H1 (cell line): ENCODE measurements at regions not wholly inside any gene's neighbourhood (a gene's known extent, or its start where the extent isn't known, plus 50 kb on each side); places are given as distances from the start of the nearest gene placed in this dataset.

ENCODE experiments used
- CTCF ChIA-PET: fragments of 300-600 bp; sonication (Branson Sonifier 250); formaldehyde crosslinking; loops from one replicate; lab custom pipeline; 2021; ENCODE audit not compliant: partially characterized antibody; lab: Charles Lee
- POLR2A ChIA-PET: fragments of 300-600 bp; sonication (Branson Sonifier 250); formaldehyde crosslinking; loops from one replicate; lab custom pipeline; 2021; ENCODE audit warnings: inconsistent platforms; ENCODE audit not compliant: partially characterized antibody; lab: Charles Lee
- DNase-seq, 2 experiments: peaks; one replicate each; pipeline versions ENCODE4 v3.0.0 to v3.0.0-alpha.2; 2010 to 2022; ENCODE audit warnings: low spot score in 2 of 2, low read depth in 1 of 2, mixed read lengths in 1 of 2
- FAIRE-seq: peaks from 2 replicates; lab custom pipeline; 2011; peaks lifted over from hg19 to GRCh38; lab: Jason Lieb, UNC
- H2AFZ ChIP-seq: 2 replicates; pipeline ENCODE4 v1.8.1; 2012; ENCODE audit warnings: low read length, inconsistent platforms
- H2AK5ac ChIP-seq: 2 replicates; pipeline ENCODE4 v1.6.1; 2013; ENCODE audit warnings: low read depth, low read length
- H2BK120ac ChIP-seq: replicated peaks from 2 replicates; pipeline ENCODE3; 2013; ENCODE audit warnings: low read depth, low read length, inconsistent platforms
- H2BK12ac ChIP-seq: 2 replicates; pipeline ENCODE4 v1.6.1; 2013; ENCODE audit warnings: low read depth, low read length
- H2BK15ac ChIP-seq: 2 replicates; pipeline ENCODE4 v1.6.1; 2013; ENCODE audit warnings: low read length
- H2BK20ac ChIP-seq: 2 replicates; pipeline ENCODE4 v1.6.1; 2013; ENCODE audit warnings: low read length
- H2BK5ac ChIP-seq: 2 replicates; pipeline ENCODE4 v1.6.1; 2013; ENCODE audit warnings: low read depth, low read length
- H3K14ac ChIP-seq: 2 replicates; pipeline ENCODE4 v1.6.1; 2013; ENCODE audit warnings: inconsistent platforms; ENCODE audit not compliant: insufficient read length
- H3K18ac ChIP-seq: 2 replicates; pipeline ENCODE4 v1.6.1; 2013; ENCODE audit warnings: low read length; ENCODE audit errors: extremely low read depth
- H3K23ac ChIP-seq: 2 replicates; pipeline ENCODE4 v1.6.1; 2013; ENCODE audit warnings: inconsistent platforms; ENCODE audit not compliant: insufficient read length
- H3K23me2 ChIP-seq: 2 replicates; pipeline ENCODE4 v1.6.1; 2013; ENCODE audit warnings: low read depth, low read length
- H3K27ac ChIP-seq: 2 replicates; pipeline ENCODE4 v1.6.1; 2011; ENCODE audit warnings: low read depth, low read length, inconsistent platforms
- H3K27me3 ChIP-seq, 4 experiments: replicated peaks in 1 of 4; 1 replicate in 1 of 4; 2 replicates in 3 of 4; pipeline versions ENCODE4 v1.6.1 to v1.8.1; 2011 to 2013; ENCODE audit warnings: low read length in 3 of 4, mild to moderate bottlenecking in 3 of 4, inconsistent platforms in 2 of 4, mixed read lengths in 2 of 4, moderate library complexity in 1 of 4; ENCODE audit not compliant: control insufficient read depth in 3 of 4, insufficient read depth in 3 of 4; ENCODE audit errors: extremely low read depth in 1 of 4
- H3K36me3 ChIP-seq, 4 experiments: 2 replicates each; pipeline versions ENCODE4 v1.6.1 to v1.8.1; 2011 to 2013; ENCODE audit warnings: mild to moderate bottlenecking in 4 of 4, low read length in 3 of 4, moderate library complexity in 2 of 4, control low read depth in 1 of 4, inconsistent platforms in 1 of 4; ENCODE audit not compliant: insufficient read depth in 4 of 4, control insufficient read depth in 2 of 4
- H3K4ac ChIP-seq: replicated peaks from 2 replicates; pipeline ENCODE3; 2013; ENCODE audit warnings: low read length, low read depth, mixed read lengths, inconsistent platforms; ENCODE audit not compliant: insufficient read length
- H3K4me1 ChIP-seq, 4 experiments: replicated peaks in 1 of 4; 1 replicate in 1 of 4; 2 replicates in 3 of 4; pipeline versions ENCODE4 v1.6.1 to v1.8.1; 2011 to 2013; ENCODE audit warnings: low read length in 3 of 4, inconsistent platforms in 2 of 4, mixed read lengths in 1 of 4; ENCODE audit not compliant: insufficient read depth in 4 of 4, control insufficient read depth in 3 of 4
- H3K4me2 ChIP-seq, 2 experiments: 2 replicates each; pipeline versions ENCODE4 v1.6.1 to v1.8.1; 2011 to 2013; ENCODE audit warnings: low read depth in 2 of 2, low read length in 2 of 2, control low read depth in 1 of 2, inconsistent platforms in 1 of 2, mild to moderate bottlenecking in 1 of 2; ENCODE audit not compliant: insufficient read depth in 1 of 2
- H3K4me3 ChIP-seq, 4 experiments: fragments of 200-600, 300-600 bp in 1 of 4; sonication (generic), shearing (Covaris generic), sonication (Bioruptor Twin) in 1 of 4; 2 replicates each; pipeline versions ENCODE4 v1.5.1 to v1.8.1; 2011 to 2016; ENCODE audit warnings: low read length in 4 of 4, low read depth in 3 of 4, control low read depth in 2 of 4, inconsistent platforms in 2 of 4, mild to moderate bottlenecking in 2 of 4, mixed read lengths in 1 of 4, moderate library complexity in 1 of 4; ENCODE audit not compliant: insufficient read depth in 2 of 4; ENCODE audit errors: extremely low read depth in 1 of 4
- H3K56ac ChIP-seq: replicated peaks from 2 replicates; pipeline ENCODE3; 2013; ENCODE audit warnings: low read depth, mild to moderate bottlenecking, mixed read lengths, low read length, inconsistent platforms; ENCODE audit not compliant: insufficient read length
- H3K79me1 ChIP-seq: 2 replicates; pipeline ENCODE4 v1.6.1; 2013; ENCODE audit warnings: low read depth, low read length, control low read depth
- H3K79me2 ChIP-seq, 2 experiments: 2 replicates each; pipeline versions ENCODE4 v1.6.1 to v1.8.1; 2012 to 2013; ENCODE audit warnings: low read length in 2 of 2, mild to moderate bottlenecking in 2 of 2, inconsistent platforms in 1 of 2; ENCODE audit not compliant: insufficient read depth in 2 of 2, control insufficient read depth in 1 of 2
- H3K9ac ChIP-seq, 4 experiments: replicated peaks in 1 of 4; 1 replicate in 1 of 4; 2 replicates in 3 of 4; pipeline versions ENCODE4 v1.6.1 to v1.8.1; 2011 to 2013; ENCODE audit warnings: low read depth in 3 of 4, low read length in 3 of 4, control low read depth in 2 of 4, mild to moderate bottlenecking in 2 of 4, moderate library complexity in 2 of 4, inconsistent platforms in 1 of 4; ENCODE audit errors: extremely low read depth in 1 of 4
- H3K9me3 ChIP-seq, 2 experiments: 2 replicates each; pipeline versions ENCODE4 v1.6.1 to v1.8.1; 2012 to 2013; ENCODE audit warnings: mild to moderate bottlenecking in 2 of 2, moderate library complexity in 2 of 2, control low read depth in 1 of 2, inconsistent platforms in 1 of 2, low read depth in 1 of 2, low read length in 1 of 2, mixed read lengths in 1 of 2; ENCODE audit not compliant: insufficient read depth in 2 of 2
- H4K20me1 ChIP-seq, 2 experiments: replicated peaks in 1 of 2; 2 replicates each; pipeline versions ENCODE3 to v1.8.1; 2011 to 2013; ENCODE audit warnings: inconsistent platforms in 2 of 2, low read length in 2 of 2, mild to moderate bottlenecking in 1 of 2; ENCODE audit not compliant: insufficient read depth in 2 of 2, control insufficient read depth in 1 of 2
- H4K5ac ChIP-seq: 2 replicates; pipeline ENCODE4 v1.6.1; 2013; ENCODE audit warnings: low read length, low read depth, mixed read lengths, inconsistent platforms; ENCODE audit not compliant: insufficient read length
- H4K8ac ChIP-seq: 2 replicates; pipeline ENCODE4 v1.8.0; 2013; ENCODE audit warnings: mild to moderate bottlenecking, moderate library complexity, low read length, inconsistent platforms; ENCODE audit not compliant: insufficient read depth; ENCODE audit errors: extremely low read depth
- H4K91ac ChIP-seq: replicated peaks from 2 replicates; pipeline ENCODE3; 2013; ENCODE audit warnings: low read length, mixed read lengths, inconsistent platforms; ENCODE audit not compliant: insufficient read length
- RFX5 ChIP-seq: IDR thresholded peaks from 2 replicates; pipeline ENCODE4 v1.6.1; 2011; ENCODE audit warnings: low read depth, low read length, improper control_type of control experiment, borderline replicate concordance
- WGBS, 2 experiments: shearing (Covaris generic) in 1 of 2; methylation state at CpG; one replicate each; pipeline versions ENCODE4 v1.1.6 to v1.1.7; 2013 to 2015; ENCODE audit warnings: low lambda C conversion rate in 2 of 2, mixed read lengths in 2 of 2, inconsistent platforms in 1 of 2, low coverage in 1 of 2, missing lambda C conversion rate in 1 of 2; ENCODE audit not compliant: insufficient replicate concordance in 2 of 2, insufficient coverage in 1 of 2, insufficient read length in 1 of 2; ENCODE audit errors: extremely low coverage in 1 of 2, missing lambda C conversion rate in 1 of 2; 5-methylcytosine and 5-hydroxymethylcytosine counted together

DNA sequence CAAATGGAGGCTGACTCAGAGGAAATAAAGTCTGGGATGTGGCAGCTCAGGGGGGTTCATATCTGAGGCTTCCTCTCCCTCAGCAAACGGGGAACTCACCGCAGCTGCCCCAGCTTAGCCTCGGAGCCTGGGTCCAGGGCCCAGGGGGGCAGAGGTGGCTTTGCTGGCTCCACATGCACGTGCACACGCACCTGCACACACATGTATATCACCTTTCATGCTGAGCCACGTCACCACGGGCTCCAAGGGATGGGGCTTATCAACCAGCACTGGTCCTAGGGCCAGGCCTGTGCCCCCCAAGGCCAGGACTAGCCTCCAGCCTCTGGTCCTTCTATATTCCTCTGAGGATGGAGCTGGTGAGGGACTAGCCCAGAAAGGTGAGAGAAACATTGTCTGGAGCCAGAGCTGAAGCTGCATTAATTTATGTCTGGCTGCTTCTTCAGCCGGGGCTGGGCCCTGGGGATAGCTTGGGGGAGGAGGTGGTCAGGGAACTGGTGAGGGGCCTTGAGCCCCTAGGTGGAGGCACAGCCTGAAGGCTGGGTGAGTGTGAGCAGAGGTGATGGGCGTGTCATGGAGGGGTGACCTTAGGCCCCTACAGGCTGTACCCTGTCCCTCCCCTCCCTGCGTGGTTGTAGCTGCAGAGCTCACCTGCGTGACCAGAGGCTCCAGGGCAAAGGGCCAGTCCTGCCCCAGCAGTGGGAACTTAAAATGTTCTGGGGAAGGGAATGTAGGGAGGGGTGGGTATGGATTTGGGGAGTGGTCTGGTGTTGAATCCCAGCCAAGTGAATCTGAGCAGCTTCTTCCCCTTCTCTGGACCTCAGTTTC is 520.8 kb downstream of the PTPRU start:
- Histone ChIP-seq H4K8ac (no peak overlapping the region), H2AK5ac (no peak overlapping the region), H3K56ac (no peak overlapping the region), H3K27me3 (no peaks in the 10 kb centered on the region), H3K4me3 (no peak overlapping the region), H3K4me2 (no peak overlapping the region), H2AFZ (no peak overlapping the region), H4K91ac (no peak overlapping the region), H4K5ac (no peak overlapping the region), H3K14ac (no peak overlapping the region), H3K79me2 (no peaks in the 10 kb centered on the region), H3K9ac (no peak overlapping the region), H3K36me3 (no peaks in the 10 kb centered on the region), H3K79me1 (no peaks in the 10 kb centered on the region), H2BK120ac (no peak overlapping the region), H3K23ac (no peak overlapping the region), H2BK12ac (no peak overlapping the region), H3K4ac (no peak overlapping the region), H4K20me1 (peaks cover 0 to 1% of the 10 kb centered on the region in 2 experiments), H3K18ac (no peak overlapping the region), H2BK5ac (no peak overlapping the region), H3K27ac (no peak overlapping the region), H3K9me3 (no peaks in the 10 kb centered on the region), H3K4me1 (no peaks in the 10 kb centered on the region), H2BK20ac (no peak overlapping the region), H3K23me2 (no peaks in the 10 kb centered on the region; the same call in 1 of the 2 replicates), H2BK15ac (no peak overlapping the region)
- DNase-seq, result no peak
- ChIA-PET POLR2A (interaction anchor here (0.7 kb wide), 1 partner anchor 881 kb away, joined by 3 read pairs; no protein-coding TSS in a partner anchor), CTCF (interaction anchor here (1.0 to 2.0 kb wide), 5 partner anchors 13 to 126 kb away, joined by 3 to 6 read pairs (median 3); no protein-coding TSS in a partner anchor)
- 88% methylated on average over 10 of the region's 11 CpGs; no CpG with 5 or more reads in 1 of the 2 experiments for WGBS, 2 experiments
- FAIRE-seq, result no peak
- TF ChIP-seq RFX5, result no peak
